ENCODE measurements at regions not wholly inside any gene's neighbourhood (a gene's known extent, or its start where the extent isn't known, plus 50 kb on each side); places are given as distances from the start of the nearest gene placed in this dataset.

DNA sequence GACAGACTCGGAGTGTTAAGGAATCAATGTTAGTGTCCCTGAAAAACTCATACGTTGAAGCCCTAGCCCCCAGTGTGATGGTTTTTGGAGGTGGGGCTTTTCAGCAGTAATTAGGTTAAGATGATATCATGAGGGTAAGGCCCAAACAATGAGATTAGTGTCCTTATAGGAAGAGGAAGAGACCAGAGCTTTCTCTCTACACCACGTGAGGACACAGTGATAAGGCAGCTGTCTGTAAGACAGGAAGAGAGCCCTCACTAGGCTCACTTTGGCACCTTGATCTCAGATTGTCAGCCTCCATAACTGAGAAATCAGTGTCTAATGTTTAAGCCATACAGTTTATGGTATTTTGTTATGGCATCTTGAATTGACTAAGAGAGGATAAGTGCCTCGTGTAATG, 403.2 kb downstream of the NPIPA7 start:
- TF ChIP-seq, protein P1, sequence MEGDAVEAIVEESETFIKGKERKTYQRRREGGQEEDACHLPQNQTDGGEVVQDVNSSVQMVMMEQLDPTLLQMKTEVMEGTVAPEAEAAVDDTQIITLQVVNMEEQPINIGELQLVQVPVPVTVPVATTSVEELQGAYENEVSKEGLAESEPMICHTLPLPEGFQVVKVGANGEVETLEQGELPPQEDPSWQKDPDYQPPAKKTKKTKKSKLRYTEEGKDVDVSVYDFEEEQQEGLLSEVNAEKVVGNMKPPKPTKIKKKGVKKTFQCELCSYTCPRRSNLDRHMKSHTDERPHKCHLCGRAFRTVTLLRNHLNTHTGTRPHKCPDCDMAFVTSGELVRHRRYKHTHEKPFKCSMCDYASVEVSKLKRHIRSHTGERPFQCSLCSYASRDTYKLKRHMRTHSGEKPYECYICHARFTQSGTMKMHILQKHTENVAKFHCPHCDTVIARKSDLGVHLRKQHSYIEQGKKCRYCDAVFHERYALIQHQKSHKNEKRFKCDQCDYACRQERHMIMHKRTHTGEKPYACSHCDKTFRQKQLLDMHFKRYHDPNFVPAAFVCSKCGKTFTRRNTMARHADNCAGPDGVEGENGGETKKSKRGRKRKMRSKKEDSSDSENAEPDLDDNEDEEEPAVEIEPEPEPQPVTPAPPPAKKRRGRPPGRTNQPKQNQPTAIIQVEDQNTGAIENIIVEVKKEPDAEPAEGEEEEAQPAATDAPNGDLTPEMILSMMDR (IDR thresholded peaks at IDR 0.05), result no peak
- no peak for TF ChIP-seq POLR2A (IDR thresholded peaks at IDR 0.05)

Measured in uterus (tissue), 2 donors.